Heart left ventricle (tissue), 16 donors: ENCODE measurements at regions not wholly inside any gene's neighbourhood (a gene's known extent, or its start where the extent isn't known, plus 50 kb on each side); places are given as distances from the start of the nearest gene placed in this dataset.

ENCODE experiments used
- ATAC-seq, 4 donors: fragments of 200-7000 bp; cut with Tn5 transposase; one replicate each; pipeline ENCODE4 v1.9.1; 2020 to 2022; ENCODE audit warnings: moderate library complexity in 4 of 4, mild to moderate bottlenecking in 3 of 4, moderate number of reproducible peaks in 1 of 4
- DNase-seq, 5 donors: peaks; one replicate each; pipeline ENCODE4 v3.0.0-alpha.2; 2020
- H3K27ac ChIP-seq, 12 donors: fragments of 200-600 bp; sonication (generic) in 4 of 12; one replicate each; pipeline versions ENCODE4 v1.5.0 to v1.8.0; 2016 to 2022; ENCODE audit warnings: mild to moderate bottlenecking in 2 of 12
- H3K27me3 ChIP-seq, 9 donors: fragments of 200-600 bp; sonication (generic) in 2 of 9; one replicate each; pipeline versions ENCODE4 v1.5.1 to v1.8.0; 2016 to 2022; ENCODE audit warnings: mild to moderate bottlenecking in 3 of 9
- H3K36me3 ChIP-seq, 9 donors: fragments of 200-600 bp; sonication (generic) in 2 of 9; one replicate each; pipeline versions ENCODE4 v1.5.0 to v1.8.0; 2018 to 2022; ENCODE audit warnings: mild to moderate bottlenecking in 2 of 9
- H3K4me1 ChIP-seq, 12 donors: fragments of 200-600 bp; sonication (generic) in 4 of 12; one replicate each; pipeline versions ENCODE4 v1.5.0 to v1.8.0; 2016 to 2022; ENCODE audit warnings: mild to moderate bottlenecking in 3 of 12
- H3K4me3 ChIP-seq, 12 donors: fragments of 200-600 bp; sonication (generic) in 4 of 12; one replicate each; pipeline versions ENCODE4 v1.5.0 to v1.8.0; 2017 to 2022; ENCODE audit warnings: mild to moderate bottlenecking in 9 of 12, moderate library complexity in 4 of 12
- H3K9me3 ChIP-seq, 12 donors: fragments of 200-600 bp; sonication (generic) in 4 of 12; one replicate each; pipeline versions ENCODE4 v1.5.0 to v1.8.0; 2016 to 2022; ENCODE audit warnings: mild to moderate bottlenecking in 1 of 12
- CTCF ChIP-seq, 12 donors: fragments of 200-600 bp; sonication (generic) in 4 of 12; IDR thresholded peaks; one replicate each; pipeline versions ENCODE4 v1.5.0 to v1.8.0; 2018 to 2022; ENCODE audit warnings: antibody characterized with exemption in 12 of 12, mild to moderate bottlenecking in 5 of 12
- POLR2A ChIP-seq, 2 donors: fragments of 450-650 bp; IDR thresholded peaks; one replicate each; pipeline ENCODE4 v1.6.1; 2017; ENCODE audit warnings: antibody characterized with exemption in 2 of 2, mild to moderate bottlenecking in 2 of 2, moderate library complexity in 2 of 2
- WGBS, 4 donors: extraction: QIAGEN DNeasy Blood & Tissue Kit in 2 of 4; methylation state at CpG; one replicate each; pipeline versions ENCODE4 v1.1.5 to v1.1.7; 2013 to 2018; 5-methylcytosine and 5-hydroxymethylcytosine counted together
- intact Hi-C, 10 donors: fragments of 100-400 bp; cut with DNase I; formaldehyde crosslinking; loops; one replicate each; pipeline versions ENCODE4 v1.11.1 to v1.14.2; 2022
- donor health status: ischemic (EF 13 %, LVEDD 7.1; RV severe dilation, severe dysfunction).
- donor health status: healthy with polysubstance abuse.
- donor health status: DM: no; HTN: yes; CAD: no.
- donor health status: DM: no; HTN: no; CAD: no.
- donor health status: ischemic (EF 25% LVEDD 6.9; RV normal size, moderate dysfunction).
- donor health status: ischemic (EF 25% LVEDD 5.7; RV mildly dilated, moderate dysfunction).
- donor health status: healthy.
- donor health status: DM: yes; HTN: yes; CAD: no.
- donor health status: ischemic (EF 35%, LVEDD 5.7; RV mildly dilated, moderate dysfunction).
- donor health status: nonischemic (EF 11% LVEDD 7.7; RV severe dilation, severe dysfunction).
- donor health status: DM: yes; HTN: yes; CAD: no.
- donor health status: PGD.
- donor health status: ischemic (EF 29% LVEDD 5.4; RV normal size, mild dysfunction).
- donor health status: nonischemic (EF 23%, LVEDD 6.1; RV moderate dilation, normal function).

- H3K4me1 ChIP-seq: no peaks in the 10 kb centered on the region
- no peaks in the 10 kb centered on the region for H3K36me3 ChIP-seq
- H3K9me3 ChIP-seq: no peaks in the 10 kb centered on the region
- intact Hi-C loops: no loop called here
- H3K4me3 ChIP-seq: no peak overlapping the region
- ATAC-seq (no peak), DNase-seq (no peak)
- H3K27ac ChIP-seq: no peak overlapping the region
- TF ChIP-seq CTCF (IDR thresholded peaks at IDR 0.05) (no peak), POLR2A (IDR thresholded peaks at IDR 0.05) (no peak)
- 63 to 77% (median 70%) methylated on average over 4 of the region's 4 CpGs for WGBS, 4 donors
- H3K27me3 ChIP-seq: no peaks in the 10 kb centered on the region
Observed at GRCh38 chr6:153843420-153843819, 195.6 kb upstream of the OPRM1 start.

GRCh38 chr6:153842491-153842890 lies 196.5 kb upstream of the OPRM1 start:
- Histone ChIP-seq H3K9me3 (no peaks in the 10 kb centered on the region), H3K4me3 (no peak overlapping the region), H3K36me3 (no peaks in the 10 kb centered on the region), H3K4me1 (no peaks in the 10 kb centered on the region), H3K27me3 (no peaks in the 10 kb centered on the region), H3K27ac (no peak overlapping the region)
- WGBS, 4 donors: 77 to 89% (median 81%) methylated on average over 9 of the region's 9 CpGs
- TF ChIP-seq POLR2A (IDR thresholded peaks at IDR 0.05) (no peak), CTCF (IDR thresholded peaks at IDR 0.05) (no peak)
- intact Hi-C loops: no loop called here
- DNase-seq (no peak), ATAC-seq (no peak)

- no peaks in the 10 kb centered on the region for H3K36me3 ChIP-seq
- H3K27me3 ChIP-seq: no peaks in the 10 kb centered on the region
- no peak for TF ChIP-seq CTCF (IDR thresholded peaks at IDR 0.05)
- no peak for TF ChIP-seq POLR2A (IDR thresholded peaks at IDR 0.05)
- H3K4me1 ChIP-seq: no peaks in the 10 kb centered on the region
- H3K9me3 ChIP-seq: no peaks in the 10 kb centered on the region
- ATAC-seq (no peak), DNase-seq (no peak)
- no peak overlapping the region for H3K27ac ChIP-seq
- intact Hi-C loops: no loop called here
- H3K4me3 ChIP-seq: no peak overlapping the region
- WGBS, 4 donors: 27 to 40% (median 35%) methylated on average over 3 of the region's 3 CpGs
Observed at GRCh38 chr6:153840039-153840850, 198.8 kb upstream of the OPRM1 start.

- Histone ChIP-seq H3K4me1 (no peaks in the 10 kb centered on the region), H3K4me3 (no peak overlapping the region), H3K36me3 (no peaks in the 10 kb centered on the region), H3K9me3 (no peaks in the 10 kb centered on the region), H3K27ac (no peak overlapping the region), H3K27me3 (no peaks in the 10 kb centered on the region)
- TF ChIP-seq POLR2A (IDR thresholded peaks at IDR 0.05) (no peak), CTCF (IDR thresholded peaks at IDR 0.05) (no peak)
- DNase-seq (no peak), ATAC-seq (no peak)
- WGBS, 4 donors: 84 to 96% (median 91%) methylated on average over 9 of the region's 9 CpGs
- intact Hi-C loops: no loop called here
Observed at GRCh38 chr6:153832543-153832942, 206.5 kb upstream of the OPRM1 start.
